Caki2 (cell line): ENCODE measurements at regions not wholly inside any gene's neighbourhood (a gene's known extent, or its start where the extent isn't known, plus 50 kb on each side); places are given as distances from the start of the nearest gene placed in this dataset.
"Not testable (repeated sequence)": the region's sequence is repeated elsewhere in the genome, so short reads cannot be mapped to it uniquely, and the experiment has no call there.

Experiments
- DNase-seq: peaks from one replicate; pipeline ENCODE4 v3.0.0-alpha.2; 2015; ENCODE audit warnings: low read depth
- in situ Hi-C: cut with HindIII; loops from 2 replicates; pipeline ENCODE4 v1.10.0; 2016; ENCODE audit warnings: low sequenced_read_pairs, low pct_unique_long_range_greater_than_20kb, mixed read lengths

GRCh38 chr9:87178302-87178701, 231.0 kb upstream of the GAS1 start:
- DNase-seq, result no peak
- in situ Hi-C loops, result no loop called here

- in situ Hi-C loops, result no loop called here
- no peak for DNase-seq
Measured at GRCh38 chr9:87179553-87180340, 232.4 kb upstream of the GAS1 start.

GRCh38 chr9:87180361-87180760, 233.1 kb upstream of the GAS1 start:
- in situ Hi-C loops, result no loop called here
- no peak for DNase-seq

- in situ Hi-C loops, result no loop called here
- DNase-seq, result no peak
Measured at GRCh38 chr9:87180841-87181240, 233.5 kb upstream of the GAS1 start.

GRCh38 chr9:87181670-87182069, 234.4 kb upstream of the GAS1 start:
- DNase-seq, result no peak
- in situ Hi-C loops, result no loop called here

- in situ Hi-C loops, result no loop called here
Measured at GRCh38 chr9:87184956-87185642, 237.8 kb upstream of the GAS1 start.

GRCh38 chr9:87187656-87188055, 240.3 kb upstream of the GAS1 start:
- DNase-seq, result no peak
- in situ Hi-C loops, result no loop called here

More at GRCh38 chr9:87184956-87185642, 237.8 kb upstream of the GAS1 start:
- DNase-seq, result peak; percentile 79

- DNase-seq, result no peak
- in situ Hi-C loops, result no loop called here
Measured at GRCh38 chr9:87189006-87189405, 241.7 kb upstream of the GAS1 start.

GRCh38 chr9:87193151-87193550, 245.8 kb upstream of the GAS1 start:
- in situ Hi-C loops, result no loop called here
- DNase-seq, result no peak

GRCh38 chr9:87193925-87194868, 246.9 kb upstream of the GAS1 start:
- in situ Hi-C loops, result no loop called here
- DNase-seq, result peak; percentile 91

GRCh38 chr9:87195306-87195705, 248.0 kb upstream of the GAS1 start:
- DNase-seq, result no peak
- in situ Hi-C loops, result no loop called here

GRCh38 chr9:87197349-87198130, 250.2 kb upstream of the GAS1 start:
- no peak for DNase-seq
- in situ Hi-C loops, result no loop called here

- in situ Hi-C loops, result no loop called here
- no peak for DNase-seq
Measured at GRCh38 chr9:87198716-87199115, 251.4 kb upstream of the GAS1 start.

GRCh38 chr9:87199278-87199677, 252.0 kb upstream of the GAS1 start:
- in situ Hi-C loops, result no loop called here

GRCh38 chr9:87199782-87200181, 252.5 kb upstream of the GAS1 start:
- in situ Hi-C loops, result no loop called here
- no peak for DNase-seq

More at GRCh38 chr9:87199278-87199677, 252.0 kb upstream of the GAS1 start:
- DNase-seq, result no peak

GRCh38 chr9:87201351-87201751, 254.0 kb upstream of the GAS1 start:
- no peak for DNase-seq
- in situ Hi-C loops, result no loop called here

- in situ Hi-C loops, result no loop called here
- DNase-seq, result peak; percentile 22
Measured at GRCh38 chr9:87206064-87206661, 258.9 kb upstream of the GAS1 start.

- in situ Hi-C loops, result not testable (repeated sequence)
Measured at GRCh38 chr9:87210658-87211057, 263.4 kb upstream of the GAS1 start.

More at GRCh38 chr9:87210658-87211057, 263.4 kb upstream of the GAS1 start:
- not testable (repeated sequence) for DNase-seq
